Skeletal muscle cell (primary cell): ENCODE measurements at regions not wholly inside any gene's neighbourhood (a gene's known extent, or its start where the extent isn't known, plus 50 kb on each side); places are given as distances from the start of the nearest gene placed in this dataset.
"Not testable (repeated sequence)": the region's sequence is repeated elsewhere in the genome, so short reads cannot be mapped to it uniquely, and the experiment has no call there.

Source experiments
- DNase-seq: peaks from one replicate; pipeline ENCODE4 v3.0.0-alpha.2; 2010; ENCODE audit warnings: low read depth
- H3K4me3 ChIP-seq: 2 replicates; pipeline ENCODE4 v1.5.1; 2011; ENCODE audit warnings: low read depth, mild to moderate bottlenecking, control low read depth, low read length, moderate library complexity

DNA sequence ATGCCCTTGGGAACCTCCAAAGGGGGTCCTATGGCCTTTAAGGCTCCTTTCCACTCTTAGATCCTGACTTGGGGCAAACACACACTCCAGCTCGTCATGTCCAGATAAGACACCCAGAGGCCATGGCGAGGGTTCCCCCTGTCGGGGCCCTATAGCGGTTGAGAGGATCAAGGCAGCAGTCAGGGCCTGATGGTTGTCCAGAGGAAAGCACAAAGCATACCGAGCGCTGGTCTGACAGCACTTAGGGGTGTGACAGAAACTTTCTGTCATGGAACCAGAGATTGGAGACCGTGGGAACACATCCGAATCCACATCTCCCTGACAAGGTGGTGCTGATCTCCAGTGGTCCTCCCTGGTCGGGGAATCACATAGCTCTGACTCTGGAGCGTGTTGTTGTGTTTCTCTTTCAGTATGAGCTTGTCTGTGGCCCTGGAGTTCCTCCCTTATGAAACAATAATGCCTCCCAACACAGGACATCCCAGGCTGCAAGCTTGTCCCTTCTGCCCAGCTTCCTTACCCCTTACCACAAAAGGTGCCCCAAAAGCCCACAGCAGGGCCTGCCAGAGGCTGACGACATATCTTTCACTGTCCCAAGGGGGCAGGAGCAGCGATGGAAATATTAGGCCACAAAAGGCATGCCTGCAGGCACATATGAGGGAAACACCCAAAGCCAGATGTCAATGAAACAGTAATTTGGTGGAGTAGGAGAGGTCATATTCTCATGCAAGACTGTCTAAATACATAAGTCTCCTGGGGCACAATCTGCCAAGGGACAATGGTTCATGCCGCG, 144.2 kb downstream of the ADRA2C start:
- DNase-seq = not testable (repeated sequence)

DNA sequence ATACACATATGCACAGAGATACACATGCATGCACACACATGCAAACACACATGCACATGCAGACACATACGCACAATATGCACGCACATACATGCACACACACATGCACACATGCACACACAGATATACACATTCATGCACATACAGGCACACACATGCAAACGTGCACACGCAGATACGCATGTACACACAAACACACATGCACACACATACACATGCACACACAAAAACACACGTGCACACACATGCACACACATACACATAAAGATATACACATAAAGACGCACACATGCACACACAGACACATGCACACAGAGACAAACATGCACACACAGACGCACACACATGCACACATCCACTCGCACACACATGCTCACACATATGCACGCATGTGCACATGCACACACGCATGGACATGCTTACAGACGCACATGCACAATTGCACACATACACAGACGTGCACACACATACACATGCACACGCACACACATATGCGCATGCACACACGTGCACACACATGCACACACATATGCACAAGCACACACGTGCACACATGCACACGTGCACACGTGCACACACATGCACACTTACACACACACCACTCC, 145.2 kb downstream of the ADRA2C start:
- DNase-seq = no peak

More for the DNA sequence above, 144.2 kb downstream of the ADRA2C start:
- not testable (repeated sequence) for H3K4me3 ChIP-seq

DNA sequence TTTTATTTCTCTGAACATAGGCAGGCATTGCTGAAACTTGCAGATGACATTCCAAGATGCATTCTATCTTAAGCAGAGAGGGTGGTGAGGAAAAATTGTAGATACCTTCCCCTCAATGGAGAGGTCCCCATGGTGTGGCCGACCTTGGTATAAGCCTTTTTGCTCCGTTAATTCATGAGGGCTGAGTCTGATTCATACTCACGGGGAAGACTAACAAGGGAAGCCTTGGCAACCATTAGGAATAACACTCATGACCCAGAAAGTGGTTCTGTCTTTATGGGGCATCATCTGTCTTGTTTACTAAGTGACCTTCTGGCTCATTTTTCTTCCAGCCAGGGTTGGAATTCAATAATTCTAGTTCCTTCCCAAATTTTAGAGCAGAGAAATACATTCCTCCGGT, 148.3 kb downstream of the ADRA2C start:
- not testable (repeated sequence) for H3K4me3 ChIP-seq, DNase-seq

More for the DNA sequence above, 145.2 kb downstream of the ADRA2C start:
- no peak overlapping the region for H3K4me3 ChIP-seq

DNA sequence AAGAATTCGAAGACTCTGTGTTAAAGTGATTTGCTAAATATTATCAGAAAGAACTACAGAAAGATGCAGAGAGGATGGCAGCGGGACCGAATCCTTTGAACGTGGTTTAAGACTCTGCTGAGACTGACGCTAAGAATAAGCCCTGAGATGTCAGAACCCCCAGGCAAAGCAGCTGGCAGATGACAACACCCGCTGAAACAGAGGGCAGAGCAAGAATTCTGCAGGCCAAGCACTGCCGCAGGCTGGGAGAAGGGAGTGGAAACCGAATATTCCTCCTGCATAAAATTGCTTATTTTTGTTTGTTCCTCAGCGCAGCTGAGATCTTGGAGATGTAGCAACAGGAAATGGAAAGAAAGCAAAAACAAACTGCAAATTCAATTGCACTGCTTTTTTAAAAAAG, 153.3 kb downstream of the ADRA2C start:
- DNase-seq, H3K4me3 ChIP-seq: not testable (repeated sequence)

DNA sequence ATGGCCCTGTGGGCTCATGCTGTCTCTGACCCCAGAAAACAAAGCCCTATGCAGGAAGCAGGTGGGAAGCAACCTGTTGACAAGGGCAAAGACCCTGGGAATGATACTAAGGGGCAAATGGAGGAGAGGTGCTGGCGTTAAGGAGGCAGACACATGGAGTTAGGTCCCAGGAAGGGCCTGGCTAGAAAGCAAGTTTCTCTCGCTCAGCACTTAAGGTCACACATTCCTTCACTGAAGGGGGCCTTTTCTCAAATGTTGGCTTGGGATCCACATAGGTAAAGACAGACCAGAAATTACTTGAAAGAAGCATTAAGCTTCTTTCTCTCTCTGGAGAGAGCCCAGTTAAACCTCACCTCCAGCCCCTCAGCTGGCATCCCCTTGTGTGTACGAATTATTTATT, 155.7 kb downstream of the ADRA2C start:
- not testable (repeated sequence) for DNase-seq, H3K4me3 ChIP-seq

DNA sequence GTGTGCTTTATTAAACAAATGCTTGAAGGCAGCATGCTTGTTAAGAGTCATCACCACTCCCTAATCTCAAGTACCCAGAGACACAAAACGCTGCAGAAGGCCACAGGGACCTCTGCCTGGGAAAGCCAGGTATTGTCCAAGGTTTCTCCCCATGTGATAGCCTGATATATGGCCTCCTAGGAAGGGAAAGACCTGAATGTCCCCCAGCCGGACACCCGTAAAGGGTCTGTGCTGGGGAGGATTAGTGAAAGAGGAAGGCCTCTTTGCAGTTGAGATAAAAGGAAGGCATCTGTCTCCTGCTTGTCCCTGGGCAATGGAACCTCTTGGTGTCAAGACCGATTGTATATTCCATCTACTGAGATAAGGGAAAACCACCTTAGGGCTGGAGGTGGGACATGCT, 159.7 kb downstream of the ADRA2C start:
- DNase-seq, H3K4me3 ChIP-seq: not testable (repeated sequence)

DNA sequence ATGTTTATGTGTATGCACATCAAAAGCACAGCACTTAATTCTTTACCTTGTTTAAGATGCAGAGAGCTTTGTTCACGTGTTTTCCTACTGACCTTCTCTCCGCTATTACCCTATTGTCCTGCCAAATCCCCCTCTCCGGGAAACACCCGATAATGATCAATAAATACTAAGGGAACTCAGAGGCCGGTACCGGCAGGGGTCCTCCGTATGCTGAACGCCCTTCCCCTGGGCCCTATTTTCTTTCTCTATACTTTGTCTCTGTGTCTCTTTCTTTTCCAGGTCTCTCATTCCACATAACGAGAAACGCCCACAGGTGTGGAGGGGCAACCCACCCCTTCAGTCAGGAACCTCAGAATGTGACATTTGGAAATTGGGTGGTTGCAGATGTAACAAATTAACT, 160.1 kb downstream of the ADRA2C start:
- H3K4me3 ChIP-seq, DNase-seq: not testable (repeated sequence)

DNA sequence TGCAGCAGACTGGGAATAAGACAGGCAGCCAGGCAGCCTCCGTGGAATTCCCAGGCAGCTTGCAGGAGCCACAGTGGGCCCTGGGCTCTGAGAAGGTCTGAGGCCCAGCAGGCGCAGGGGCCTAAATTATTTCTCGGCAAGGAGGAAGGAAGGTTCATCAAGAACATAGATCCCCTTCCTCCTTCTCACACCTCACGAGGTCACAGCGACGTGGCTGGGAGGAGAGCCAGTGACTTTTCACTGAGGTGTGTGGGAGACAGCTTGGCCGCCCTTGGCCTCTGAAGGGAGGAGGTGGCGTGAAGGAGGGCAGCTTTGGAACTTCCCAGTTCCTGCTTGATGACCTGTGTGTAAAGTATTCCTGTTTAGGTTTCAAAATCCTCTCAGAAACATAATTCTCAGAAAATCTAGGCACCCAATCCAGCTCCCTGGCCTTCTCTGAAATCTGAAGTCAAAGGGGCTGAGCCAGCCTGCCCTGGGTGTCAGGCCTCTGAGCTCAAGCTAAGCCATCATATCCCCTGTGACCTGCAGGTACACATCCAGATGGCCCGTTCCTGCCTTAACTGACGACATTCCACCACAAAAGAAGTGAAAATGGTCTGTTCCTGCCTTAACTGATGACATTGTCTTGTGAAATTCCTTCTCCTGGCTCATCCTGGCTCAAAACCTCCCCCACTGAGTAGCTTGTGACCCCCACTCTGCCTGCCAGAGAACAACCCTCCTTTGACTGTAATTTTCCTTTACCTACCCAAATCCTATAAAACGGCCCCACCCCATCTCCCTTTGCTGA, 161.0 kb downstream of the ADRA2C start:
- not testable (repeated sequence) for DNase-seq, H3K4me3 ChIP-seq

DNA sequence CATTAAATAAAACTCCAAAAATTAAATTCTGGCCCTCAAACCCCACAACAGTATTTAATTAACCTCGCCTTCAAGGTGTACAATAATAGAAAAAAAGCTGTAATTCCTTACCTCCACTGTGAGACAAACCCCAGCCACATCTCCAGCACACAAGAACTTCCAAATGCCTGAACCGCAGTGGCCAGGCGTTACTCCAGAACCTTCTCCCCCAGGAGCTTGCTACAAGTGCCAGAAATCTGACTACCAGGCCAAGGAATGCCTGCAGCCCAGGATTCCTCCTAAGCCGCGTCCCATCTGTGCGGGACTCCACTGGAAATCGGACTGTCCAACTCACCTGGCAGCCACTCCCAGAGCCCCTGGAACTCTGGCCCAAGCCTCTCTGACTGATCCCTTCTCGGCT, 163.2 kb downstream of the ADRA2C start:
- DNase-seq, H3K4me3 ChIP-seq: not testable (repeated sequence)

DNA sequence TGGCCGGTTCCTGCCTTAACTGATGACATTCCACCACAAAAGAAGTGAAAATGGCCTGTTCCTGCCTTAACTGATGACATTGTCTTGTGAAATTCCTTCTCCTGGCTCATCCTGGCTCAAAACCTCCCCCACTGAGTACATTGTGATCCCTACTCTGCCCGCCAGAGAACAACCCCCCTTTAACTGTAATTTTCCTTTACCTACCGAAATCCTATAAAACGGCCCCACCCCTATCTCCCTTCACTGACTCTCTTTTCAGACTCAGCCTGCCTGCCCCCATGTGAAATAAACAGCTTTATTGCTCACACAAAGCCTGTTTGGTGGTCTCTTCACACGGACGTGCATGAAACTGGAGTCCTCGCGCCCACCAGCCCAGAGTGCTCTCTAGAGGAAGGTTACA, 166.5 kb downstream of the ADRA2C start:
- peak; percentile 51 for DNase-seq
- H3K4me3 ChIP-seq = not testable (repeated sequence)

DNA sequence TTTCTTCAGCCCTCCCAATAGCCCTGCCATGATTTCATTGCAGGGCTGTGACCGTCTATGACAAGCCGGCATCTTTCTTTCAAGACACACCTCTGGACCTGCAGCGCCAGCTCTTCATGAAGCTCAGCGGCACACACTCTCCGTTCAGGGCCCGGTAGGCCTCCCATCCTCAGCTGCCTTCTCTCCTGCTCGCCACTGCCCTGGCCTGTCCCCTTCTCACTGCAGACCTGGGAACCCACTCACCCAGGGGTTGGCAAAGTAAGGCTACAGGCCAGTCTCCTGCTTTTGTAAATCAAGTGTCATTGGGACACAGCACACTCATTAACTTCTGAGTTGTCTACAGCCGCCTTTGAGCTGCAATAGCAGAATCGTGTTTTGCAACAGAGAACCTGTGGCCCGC, 169.2 kb downstream of the ADRA2C start:
- not testable (repeated sequence) for H3K4me3 ChIP-seq, DNase-seq

DNA sequence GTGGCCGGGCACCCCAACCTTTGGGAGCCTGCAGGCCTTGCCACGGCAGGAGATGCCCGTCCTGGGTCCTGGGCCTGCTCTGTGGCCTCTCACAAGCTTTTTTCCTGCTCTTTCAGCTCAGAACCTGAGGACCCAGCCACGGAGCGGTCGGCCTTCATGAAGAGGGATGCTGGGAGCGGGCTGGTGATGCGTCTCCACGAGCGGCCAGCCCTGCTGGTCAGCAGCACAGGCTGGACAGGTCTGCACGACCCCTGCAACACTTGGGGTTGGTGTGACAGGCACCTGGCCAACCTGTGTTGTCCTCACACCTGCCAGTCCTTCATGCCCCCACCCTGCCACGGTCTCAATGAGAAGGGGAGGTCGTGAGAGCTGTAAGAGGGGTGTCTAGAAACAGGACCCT, 170.0 kb downstream of the ADRA2C start:
- no peak for DNase-seq
- H3K4me3 ChIP-seq = no peak overlapping the region

DNA sequence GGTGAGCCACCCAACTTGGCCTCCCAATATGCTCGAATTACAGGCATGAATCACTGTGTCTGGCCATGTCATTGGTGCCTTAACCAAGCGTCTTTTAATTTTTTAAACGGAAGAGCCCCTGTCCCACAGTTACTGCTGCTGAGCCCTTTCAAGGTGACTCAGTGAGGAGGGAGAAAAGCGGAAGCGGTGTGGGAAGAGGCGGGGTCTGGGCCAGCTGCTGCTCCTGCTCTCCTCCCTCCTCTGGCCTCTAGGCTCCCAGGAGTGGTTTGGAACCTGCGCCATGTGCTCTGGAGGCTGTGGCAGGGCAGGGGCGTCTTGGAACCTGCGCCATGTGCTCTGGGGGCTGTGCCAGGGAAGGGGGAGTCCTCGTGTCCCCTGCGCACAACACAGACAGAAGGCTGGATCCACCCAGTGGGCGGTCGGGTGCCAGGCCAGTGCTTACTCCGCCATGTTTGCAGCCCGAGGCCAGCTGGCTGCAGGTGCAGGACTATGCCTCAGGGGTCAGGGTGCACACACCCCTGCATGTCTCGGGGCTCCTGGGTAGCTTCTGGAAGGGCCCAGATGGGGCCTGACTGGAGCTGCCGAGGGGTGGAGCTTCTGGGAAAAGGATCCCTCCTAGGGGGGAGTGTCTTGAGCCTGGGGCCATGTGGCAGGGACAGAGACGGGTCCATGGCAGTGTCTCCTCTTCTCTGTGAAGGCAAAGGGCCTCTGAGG, 171.8 kb downstream of the ADRA2C start:
- not testable (repeated sequence) for DNase-seq, H3K4me3 ChIP-seq

DNA sequence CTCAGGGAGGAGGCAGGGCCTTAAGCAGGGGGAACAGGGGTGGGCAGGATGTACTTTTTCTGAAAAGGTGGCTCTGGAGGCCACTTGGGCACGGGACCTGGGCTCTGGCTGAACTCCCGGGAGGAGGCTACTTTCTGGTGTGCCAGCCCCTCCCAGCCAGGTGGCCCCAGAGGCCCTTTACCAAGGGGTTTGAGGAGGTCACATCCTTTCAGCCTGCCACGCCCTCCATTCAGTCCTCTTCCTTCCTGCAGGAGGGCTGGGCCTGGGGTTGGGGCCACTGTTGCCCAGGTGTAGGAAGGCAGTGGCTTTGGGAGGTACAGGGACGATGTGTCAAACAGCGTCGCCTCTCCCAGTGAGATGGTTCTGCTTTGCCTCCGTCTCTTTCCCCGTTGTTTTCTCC, 172.5 kb downstream of the ADRA2C start:
- not testable (repeated sequence) for DNase-seq

DNA sequence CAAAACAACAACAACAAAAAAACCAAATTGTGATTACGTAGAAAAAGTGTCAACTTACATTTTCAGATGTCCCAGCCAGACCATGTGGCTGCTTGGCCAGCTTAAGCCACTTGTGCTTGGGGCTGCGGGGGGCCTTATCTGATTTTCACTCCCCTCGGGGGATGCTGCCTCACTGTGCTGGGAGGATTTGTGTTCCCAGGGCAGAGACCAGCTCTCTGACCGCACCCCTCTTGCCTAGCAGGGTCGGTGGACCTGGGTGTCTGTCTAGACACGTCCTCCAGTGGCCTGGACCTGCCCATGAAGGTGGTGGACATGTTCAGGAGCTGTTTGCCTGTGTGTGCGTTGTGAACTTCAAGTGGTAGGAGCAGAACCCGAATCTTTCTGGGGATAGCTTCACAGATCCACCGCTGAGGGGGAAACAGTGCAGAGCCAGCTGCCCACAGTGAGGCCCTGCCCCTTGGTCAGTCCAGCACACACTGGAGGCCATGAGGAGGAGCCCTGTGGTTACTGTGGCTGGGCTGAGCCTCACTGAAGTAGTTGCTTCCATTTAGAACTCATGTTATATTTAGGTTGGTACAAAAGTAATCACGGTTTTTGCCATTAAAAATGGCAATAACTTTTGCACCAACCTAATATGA, 173.9 kb downstream of the ADRA2C start:
- not testable (repeated sequence) for DNase-seq, H3K4me3 ChIP-seq

More for the DNA sequence above, 172.5 kb downstream of the ADRA2C start:
- not testable (repeated sequence) for H3K4me3 ChIP-seq

DNA sequence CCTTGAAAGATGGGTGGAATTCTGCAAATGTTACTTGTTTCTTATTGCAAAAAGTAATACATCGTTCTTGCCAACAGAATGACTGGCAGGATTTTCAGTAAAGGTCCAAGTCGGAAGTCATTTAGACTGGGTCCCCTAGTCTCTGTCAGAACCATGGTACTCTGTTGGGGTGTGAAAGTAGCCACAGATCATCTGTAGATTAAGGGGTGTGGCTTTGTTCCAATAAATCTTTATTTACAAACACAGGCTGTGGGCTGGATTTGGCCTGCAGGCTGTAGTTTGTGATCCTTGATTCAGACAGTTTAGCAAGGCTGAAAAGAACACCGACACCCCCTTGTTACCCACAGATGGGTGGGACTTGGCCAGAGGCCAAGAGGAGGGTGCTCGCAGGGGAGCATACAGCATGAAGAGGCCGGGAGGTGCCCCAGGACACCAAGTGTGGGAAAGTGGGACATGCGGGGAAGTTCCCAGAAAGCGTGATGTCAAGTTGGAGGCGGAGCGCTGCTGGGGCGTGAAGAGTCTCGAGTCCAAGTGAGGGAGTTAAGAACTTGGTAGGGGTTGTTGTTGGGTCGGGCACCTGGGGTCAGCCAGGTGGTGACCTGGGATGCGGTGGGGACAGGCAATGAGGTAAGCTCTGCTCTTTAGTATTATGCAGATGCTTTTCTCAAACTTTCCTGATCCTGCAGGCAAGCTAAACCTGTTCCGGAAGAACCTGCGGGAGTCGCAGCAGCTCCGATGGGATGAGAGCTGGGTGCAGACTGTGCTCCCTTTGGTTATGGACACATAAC, 175.7 kb downstream of the ADRA2C start:
- not testable (repeated sequence) for DNase-seq, H3K4me3 ChIP-seq

DNA sequence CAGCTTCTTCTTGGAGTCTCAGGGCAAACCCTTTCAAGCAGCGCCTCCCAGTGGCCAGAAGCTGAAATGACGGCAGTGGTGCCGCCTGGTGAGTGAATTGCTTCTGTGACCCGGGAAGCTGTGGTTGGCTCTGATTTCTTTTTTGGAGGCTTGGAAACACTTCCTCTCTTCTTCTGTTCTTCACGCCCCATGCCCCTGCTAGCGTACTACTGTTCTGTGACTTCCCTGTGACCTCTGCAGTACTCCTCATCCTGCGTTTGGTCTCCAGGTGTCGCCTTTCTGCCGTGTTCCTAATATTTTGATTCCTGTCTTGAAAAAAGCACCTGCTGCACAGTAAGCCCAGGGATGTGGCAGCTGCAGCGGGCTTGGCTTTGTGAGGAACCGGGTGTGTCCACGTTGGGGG, 176.4 kb downstream of the ADRA2C start:
- H3K4me3 ChIP-seq, DNase-seq: not testable (repeated sequence)

DNA sequence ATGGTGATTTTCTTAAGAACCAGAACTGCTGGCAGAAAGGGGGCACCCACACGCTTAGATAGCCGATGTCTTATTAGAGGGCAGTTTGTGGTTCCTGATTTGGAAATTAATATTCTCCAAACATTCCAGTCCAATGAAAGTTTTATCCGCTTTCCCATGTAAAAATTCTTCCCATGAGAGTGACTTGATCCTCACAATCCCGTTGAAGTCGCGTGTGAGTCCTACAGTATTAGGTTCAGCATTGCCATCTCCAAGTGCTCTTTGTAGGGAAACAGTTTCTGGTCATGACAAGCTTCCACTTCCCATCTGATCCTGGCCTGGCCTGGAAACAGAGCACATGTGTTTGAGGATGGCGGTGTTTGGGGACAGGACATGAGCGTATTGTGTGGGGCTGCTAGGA, 176.9 kb downstream of the ADRA2C start:
- not testable (repeated sequence) for DNase-seq, H3K4me3 ChIP-seq
